HAP-1 (cell line): ENCODE measurements at regions not wholly inside any gene's neighbourhood (a gene's known extent, or its start where the extent isn't known, plus 50 kb on each side); places are given as distances from the start of the nearest gene placed in this dataset.
A peak's percentile ranks its signal among the peaks of the same experiment; 100 is the strongest.

Source experiments
- DNase-seq, 2 experiments: peaks; one replicate each; pipeline ENCODE4 v3.0.0-alpha.2; 2016 to 2020; ENCODE audit warnings: low spot score in 2 of 2
- H3K27me3 ChIP-seq: fragments of 250-450 bp; sonication (Bioruptor Pico); 2 replicates; pipeline ENCODE4 v1.5.1; 2020; ENCODE audit warnings: low read depth, mild to moderate bottlenecking, moderate library complexity
- H3K36me3 ChIP-seq: fragments of 250-450 bp; sonication (Bioruptor Pico); replicated peaks from 2 replicates; pipeline ENCODE4 v1.5.1; 2020; ENCODE audit warnings: mild to moderate bottlenecking
- H3K4me1 ChIP-seq: fragments of 250-450 bp; sonication (Bioruptor Pico); 2 replicates; pipeline ENCODE4 v1.5.1; 2020; ENCODE audit warnings: mild to moderate bottlenecking
- H3K4me3 ChIP-seq: fragments of 250-450 bp; sonication (Bioruptor Pico); 2 replicates; pipeline ENCODE4 v1.5.1; 2020; ENCODE audit warnings: mild to moderate bottlenecking, moderate library complexity
- H3K9me3 ChIP-seq: fragments of 250-450 bp; sonication (Bioruptor Pico); 2 replicates; pipeline ENCODE4 v1.5.1; 2020; ENCODE audit warnings: mild to moderate bottlenecking, moderate library complexity
- in situ Hi-C: fragments of 300-500 bp; cut with MboI; formaldehyde crosslinking; loops from 3 replicates; pipeline ENCODE4 v1.14.3; 2020; ENCODE audit warnings: low sequenced_read_pairs, inconsistent platforms, mixed read lengths

DNA sequence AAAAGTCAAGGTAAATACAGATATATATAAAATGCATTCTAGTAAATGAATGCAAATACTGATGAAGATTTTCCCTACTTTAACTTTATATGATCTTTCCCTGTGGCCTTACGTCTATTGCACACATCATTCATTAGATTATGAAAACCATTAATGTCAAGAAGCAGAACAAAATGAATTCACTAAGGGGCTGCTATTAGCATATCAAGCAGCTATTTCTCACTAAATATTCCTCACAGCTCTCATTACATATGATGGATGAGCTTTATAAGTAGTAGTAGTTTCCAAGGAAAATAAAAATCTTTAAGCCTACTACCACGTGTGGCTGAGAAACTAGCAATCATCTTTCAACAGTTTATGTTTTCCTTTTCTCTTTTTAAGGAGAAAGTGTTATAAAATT lies 702.8 kb upstream of the SLC39A10 start:
- H3K9me3 ChIP-seq = no peaks in the 10 kb centered on the region
- DNase-seq = no peak
- H3K4me1 ChIP-seq = no peaks in the 10 kb centered on the region
- H3K4me3 ChIP-seq = no peak overlapping the region
- H3K27me3 ChIP-seq = no peaks in the 10 kb centered on the region
- H3K36me3 ChIP-seq = no peaks in the 10 kb centered on the region
- in situ Hi-C loops = no loop called here

DNA sequence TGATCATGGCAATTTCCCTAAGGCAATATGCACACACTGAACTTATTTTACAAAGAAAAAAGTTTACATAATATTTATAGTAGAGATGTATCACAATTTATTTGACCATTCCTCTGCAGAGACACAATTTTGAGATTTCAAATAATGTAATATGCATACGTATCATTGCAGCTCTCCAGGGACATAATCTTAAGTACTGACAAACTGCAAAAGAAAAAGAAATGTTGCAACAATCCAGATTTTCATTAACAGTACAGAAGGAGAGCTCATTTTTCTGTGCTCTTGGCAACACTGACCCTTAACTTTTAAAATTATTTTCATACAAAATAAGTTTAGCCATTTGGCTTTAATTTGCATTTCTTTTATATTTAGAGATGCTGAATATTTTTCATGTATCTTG lies 710.2 kb upstream of the SLC39A10 start:
- Histone ChIP-seq H3K36me3 (no peaks in the 10 kb centered on the region), H3K9me3 (no peaks in the 10 kb centered on the region), H3K4me1 (no peaks in the 10 kb centered on the region), H3K4me3 (no peak overlapping the region), H3K27me3 (no peaks in the 10 kb centered on the region)
- DNase-seq = no peak
- in situ Hi-C loops = no loop called here

DNA sequence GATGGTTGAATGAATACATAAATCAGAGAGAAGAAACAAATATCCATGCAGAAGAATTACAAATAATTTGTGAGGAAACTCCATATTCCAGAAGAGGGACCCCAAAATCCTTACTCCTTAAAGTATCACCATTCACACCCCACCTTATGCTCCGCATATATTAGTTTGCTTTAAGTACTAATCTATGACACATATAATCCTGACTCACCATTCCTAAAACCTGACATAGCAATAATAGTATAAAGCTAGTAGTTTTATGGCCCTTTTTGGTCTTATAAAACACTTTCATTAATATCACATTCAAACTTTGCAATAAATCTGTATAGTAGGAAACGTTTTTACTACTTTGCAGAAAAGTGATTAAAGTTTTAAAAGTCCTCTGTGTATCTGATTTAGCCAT lies 719.0 kb upstream of the SLC39A10 start:
- no peak for DNase-seq
- Histone ChIP-seq H3K36me3 (no peaks in the 10 kb centered on the region), H3K27me3 (no peaks in the 10 kb centered on the region), H3K9me3 (no peaks in the 10 kb centered on the region), H3K4me1 (no peaks in the 10 kb centered on the region), H3K4me3 (no peak overlapping the region)
- in situ Hi-C loops = no loop called here

DNA sequence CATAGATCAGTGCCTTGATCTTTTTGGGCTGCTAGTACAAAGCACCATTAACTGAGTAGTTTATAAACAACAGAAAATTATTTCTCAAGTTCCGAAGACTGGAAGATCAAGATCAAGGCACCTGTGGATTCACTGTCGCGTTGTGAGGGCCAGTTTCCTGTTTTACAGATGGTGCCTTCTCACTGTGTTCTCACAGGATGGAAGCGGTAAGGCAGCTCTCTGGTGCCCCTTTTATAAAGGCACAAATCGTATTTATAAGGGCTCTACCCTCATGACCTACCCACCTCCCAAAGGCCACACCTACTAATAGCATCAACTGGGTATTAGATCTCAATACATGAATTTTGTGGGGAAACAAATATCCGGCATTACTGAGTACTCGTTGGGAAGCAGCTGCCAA lies 729.5 kb upstream of the SLC39A10 start:
- Histone ChIP-seq H3K4me1 (no peaks in the 10 kb centered on the region), H3K27me3 (no peaks in the 10 kb centered on the region), H3K4me3 (no peak overlapping the region), H3K36me3 (no peaks in the 10 kb centered on the region), H3K9me3 (no peaks in the 10 kb centered on the region)
- in situ Hi-C loops = no loop called here
- no peak for DNase-seq

DNA sequence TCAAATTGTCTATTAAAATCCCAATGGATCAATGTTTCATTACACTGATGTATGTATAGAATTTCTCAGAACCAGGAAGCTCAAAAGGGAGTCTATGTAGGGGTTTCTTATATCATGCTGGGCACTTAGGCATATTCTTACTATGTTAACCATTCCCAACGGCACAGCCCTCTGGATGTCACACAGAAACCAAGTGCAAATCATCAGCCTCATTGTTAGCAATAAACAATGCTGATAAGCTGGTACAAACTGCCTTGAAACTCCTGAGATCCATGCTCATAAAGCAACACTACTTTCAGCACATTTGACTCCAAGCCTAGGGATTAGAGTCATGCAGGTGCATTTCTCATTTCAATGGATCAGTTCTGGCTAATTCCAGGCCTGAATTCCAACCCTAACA lies 730.2 kb upstream of the SLC39A10 start:
- Histone ChIP-seq H3K36me3 (no peaks in the 10 kb centered on the region), H3K4me3 (no peak overlapping the region), H3K27me3 (no peaks in the 10 kb centered on the region), H3K9me3 (no peaks in the 10 kb centered on the region), H3K4me1 (no peaks in the 10 kb centered on the region)
- DNase-seq = no peak
- in situ Hi-C loops = no loop called here

DNA sequence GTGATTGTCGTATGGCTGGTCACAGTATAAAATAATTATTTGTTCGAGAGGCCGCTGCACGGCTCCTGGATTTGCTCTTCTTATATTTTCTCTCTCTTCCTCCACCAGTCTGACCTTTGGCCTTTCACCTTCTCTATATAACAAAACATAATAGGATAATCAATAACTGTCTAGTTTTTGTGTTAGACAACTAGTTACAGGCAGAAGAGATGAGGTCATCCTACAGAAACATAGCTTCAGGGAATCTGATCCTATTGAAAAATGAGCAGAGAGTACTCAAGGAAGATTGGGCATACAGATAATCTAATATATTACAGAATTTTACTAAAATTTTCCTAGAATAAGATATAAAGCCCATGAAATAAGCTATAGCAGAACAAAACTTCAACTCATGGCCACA lies 731.3 kb upstream of the SLC39A10 start:
- Histone ChIP-seq H3K27me3 (no peaks in the 10 kb centered on the region), H3K9me3 (no peaks in the 10 kb centered on the region), H3K36me3 (no peaks in the 10 kb centered on the region), H3K4me1 (no peaks in the 10 kb centered on the region), H3K4me3 (no peak overlapping the region)
- in situ Hi-C loops = no loop called here
- no peak for DNase-seq

DNA sequence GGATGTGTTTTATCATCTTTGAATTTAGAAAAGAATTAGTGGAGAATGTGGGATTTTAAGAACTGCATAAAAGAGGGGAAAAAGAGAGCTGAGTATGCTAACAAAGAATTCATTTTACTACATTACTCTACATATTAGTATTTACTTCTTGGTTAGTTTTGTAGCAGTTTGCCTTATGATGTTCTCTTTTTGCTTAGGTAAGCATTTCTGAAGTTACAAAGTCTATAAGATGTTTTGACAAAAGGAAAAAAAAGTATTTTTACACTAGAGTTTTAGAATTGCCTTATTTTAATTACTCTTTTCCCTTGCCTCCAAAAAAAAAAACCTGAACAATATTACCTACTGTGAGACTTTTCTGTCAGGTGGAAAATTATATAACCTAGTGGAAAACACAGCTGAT lies 739.5 kb upstream of the SLC39A10 start:
- Histone ChIP-seq H3K27me3 (no peaks in the 10 kb centered on the region), H3K9me3 (no peaks in the 10 kb centered on the region), H3K4me3 (no peak overlapping the region), H3K4me1 (no peaks in the 10 kb centered on the region), H3K36me3 (no peaks in the 10 kb centered on the region)
- DNase-seq = no peak
- in situ Hi-C loops = no loop called here

DNA sequence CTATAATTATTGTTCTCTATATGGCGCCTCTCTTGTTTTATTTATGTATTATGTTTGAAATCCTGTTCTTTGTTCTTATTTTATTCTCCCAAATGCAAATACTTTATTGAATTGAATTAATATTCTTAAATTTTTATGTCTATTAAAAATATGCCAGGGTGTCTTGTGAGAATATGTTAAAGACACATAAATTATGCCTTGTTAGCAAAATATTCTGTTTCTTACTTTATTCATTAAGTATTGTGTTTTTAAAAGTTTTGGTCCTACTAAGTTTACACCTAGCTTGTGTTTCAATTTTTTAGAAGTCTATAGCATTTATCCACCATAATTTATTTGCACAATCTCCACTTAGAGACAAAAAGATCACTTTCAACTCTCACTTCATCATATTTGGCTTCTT lies 741.5 kb upstream of the SLC39A10 start:
- no peak for DNase-seq
- Histone ChIP-seq H3K4me1 (no peaks in the 10 kb centered on the region), H3K9me3 (no peaks in the 10 kb centered on the region), H3K36me3 (no peaks in the 10 kb centered on the region), H3K27me3 (no peaks in the 10 kb centered on the region), H3K4me3 (no peak overlapping the region)
- in situ Hi-C loops = no loop called here

DNA sequence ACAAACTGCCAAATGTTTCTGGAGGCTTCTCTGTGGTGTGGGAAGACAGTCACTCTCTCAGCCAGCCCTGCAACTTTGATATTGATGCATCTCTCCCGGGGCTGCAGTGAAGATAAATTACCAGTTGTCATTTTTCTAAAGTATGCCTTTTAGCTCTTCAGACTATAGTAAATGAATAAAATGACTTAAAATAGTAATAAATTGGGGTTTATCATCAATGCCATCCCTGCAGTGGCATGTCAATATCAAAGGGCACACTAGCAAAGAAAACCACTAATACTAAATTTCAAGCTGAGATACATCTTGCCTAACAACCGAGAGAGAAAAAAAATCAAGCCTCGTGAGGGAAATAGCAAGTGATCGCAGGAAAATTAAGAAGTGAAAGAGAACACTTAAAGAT lies 749.5 kb upstream of the SLC39A10 start:
- no peak for DNase-seq
- H3K4me3 ChIP-seq = no peak overlapping the region
- no peaks in the 10 kb centered on the region for H3K27me3 ChIP-seq
- in situ Hi-C loops = no loop called here
- H3K36me3 ChIP-seq = no peaks in the 10 kb centered on the region
- H3K4me1 ChIP-seq = no peaks in the 10 kb centered on the region
- no peaks in the 10 kb centered on the region for H3K9me3 ChIP-seq

DNA sequence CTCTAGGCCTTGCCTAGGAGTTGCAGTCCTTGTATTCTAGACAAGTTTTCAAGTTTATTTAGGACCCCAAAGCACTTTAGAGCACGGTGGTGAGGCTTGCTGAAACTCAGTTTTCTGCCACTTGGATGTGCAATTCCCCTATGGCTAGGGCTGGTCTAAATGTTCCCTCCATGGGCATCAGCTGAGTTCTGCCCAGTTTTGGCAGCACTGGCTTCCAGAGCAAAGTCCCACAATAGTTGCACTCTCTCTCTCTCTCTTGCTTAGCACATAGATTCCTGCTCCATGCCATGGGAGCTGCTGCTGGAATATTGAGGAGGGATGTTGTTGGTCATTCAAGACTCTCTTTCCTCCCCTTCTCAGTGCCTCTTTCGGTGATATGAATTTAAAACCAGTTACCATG lies 760.2 kb upstream of the SLC39A10 start:
- H3K36me3 ChIP-seq = no peaks in the 10 kb centered on the region
- no peaks in the 10 kb centered on the region for H3K9me3 ChIP-seq
- in situ Hi-C loops = no loop called here
- no peak for DNase-seq
- no peaks in the 10 kb centered on the region for H3K4me1 ChIP-seq
- H3K27me3 ChIP-seq = no peaks in the 10 kb centered on the region
- no peak overlapping the region for H3K4me3 ChIP-seq

DNA sequence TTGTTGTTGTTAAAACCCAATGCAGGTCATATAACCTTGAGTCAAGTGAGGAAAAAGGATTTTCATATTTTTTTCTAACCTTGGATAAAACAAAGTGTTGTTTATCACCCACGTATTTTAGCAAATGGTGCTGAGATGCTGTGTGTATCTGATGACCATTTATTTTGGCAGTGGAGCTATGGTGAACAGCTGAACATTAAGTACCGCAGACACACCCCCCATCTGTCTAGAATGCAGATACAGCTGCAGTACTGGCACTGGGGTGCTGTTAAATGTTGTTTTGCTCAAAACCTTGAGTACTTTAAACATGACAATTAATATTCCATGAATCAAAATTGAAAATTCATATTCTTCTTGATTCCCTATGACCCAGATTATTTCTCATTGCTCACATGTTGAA lies 773.3 kb upstream of the SLC39A10 start:
- no peak overlapping the region for H3K4me3 ChIP-seq
- no peaks in the 10 kb centered on the region for H3K27me3 ChIP-seq
- H3K9me3 ChIP-seq = no peaks in the 10 kb centered on the region
- in situ Hi-C loops = no loop called here
- H3K4me1 ChIP-seq = no peaks in the 10 kb centered on the region
- DNase-seq = no peak
- no peaks in the 10 kb centered on the region for H3K36me3 ChIP-seq

DNA sequence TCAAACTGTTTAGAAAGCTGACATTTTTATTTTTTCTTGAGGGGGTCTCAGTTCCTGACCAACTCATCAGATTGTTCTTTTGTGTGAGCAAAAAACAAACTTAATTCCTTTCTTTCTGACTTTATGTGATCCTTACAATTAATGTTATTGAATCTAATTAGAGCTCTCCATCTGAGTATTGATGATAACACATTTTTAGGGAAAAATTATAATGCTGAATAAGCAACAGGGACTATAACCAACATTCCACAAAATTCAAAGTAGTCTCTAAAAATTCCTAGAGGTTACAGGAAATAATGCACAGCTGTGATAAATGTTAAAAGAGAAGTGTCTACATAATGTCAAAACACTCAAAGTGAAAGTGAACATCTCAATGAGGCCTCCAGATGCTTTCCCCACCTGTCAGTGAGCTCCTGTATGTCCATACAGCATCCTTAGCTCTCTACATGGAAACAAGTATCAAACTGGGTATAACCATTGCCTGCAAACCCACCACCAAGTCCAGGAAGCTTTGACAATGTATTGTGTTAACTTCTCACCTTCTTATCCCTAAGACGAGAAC lies 786.0 kb upstream of the SLC39A10 start:
- DNase-seq = no peak
- in situ Hi-C loops = no loop called here
- no peaks in the 10 kb centered on the region for H3K9me3 ChIP-seq
- no peaks in the 10 kb centered on the region for H3K36me3 ChIP-seq
- no peak overlapping the region for H3K4me3 ChIP-seq
- H3K4me1 ChIP-seq = 0 out of 2 replicates have a peak, but pooled peaks cover 8% of the 10 kb centered on the region
- H3K27me3 ChIP-seq = no peaks in the 10 kb centered on the region

DNA sequence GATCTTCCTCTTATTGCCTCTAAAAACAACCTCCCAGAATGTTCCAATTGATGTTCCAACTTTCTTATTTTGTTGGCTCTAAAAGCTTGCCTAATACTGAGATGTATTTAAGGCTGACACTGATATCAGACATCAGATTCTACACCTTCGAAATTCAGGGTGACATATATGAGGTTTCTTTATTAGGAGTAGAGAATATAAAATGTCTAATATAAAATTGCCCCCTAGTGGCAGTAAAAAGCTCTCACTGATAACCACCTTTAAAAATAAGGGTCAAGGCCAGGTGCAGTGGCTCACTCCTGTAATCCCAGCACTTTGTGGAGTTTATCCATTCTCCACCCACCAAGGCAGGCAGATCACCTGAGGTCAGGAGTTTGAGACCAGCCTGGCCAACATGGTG lies 789.7 kb upstream of the SLC39A10 start:
- H3K4me3 ChIP-seq = no peak overlapping the region
- no peaks in the 10 kb centered on the region for H3K36me3 ChIP-seq
- in situ Hi-C loops = no loop called here
- H3K9me3 ChIP-seq = no peaks in the 10 kb centered on the region
- H3K4me1 ChIP-seq = 0 out of 2 replicates have a peak, but pooled peaks cover 8% of the 10 kb centered on the region
- peak in 1 of 2 experiments; percentile 37 for DNase-seq
- no peaks in the 10 kb centered on the region for H3K27me3 ChIP-seq

DNA sequence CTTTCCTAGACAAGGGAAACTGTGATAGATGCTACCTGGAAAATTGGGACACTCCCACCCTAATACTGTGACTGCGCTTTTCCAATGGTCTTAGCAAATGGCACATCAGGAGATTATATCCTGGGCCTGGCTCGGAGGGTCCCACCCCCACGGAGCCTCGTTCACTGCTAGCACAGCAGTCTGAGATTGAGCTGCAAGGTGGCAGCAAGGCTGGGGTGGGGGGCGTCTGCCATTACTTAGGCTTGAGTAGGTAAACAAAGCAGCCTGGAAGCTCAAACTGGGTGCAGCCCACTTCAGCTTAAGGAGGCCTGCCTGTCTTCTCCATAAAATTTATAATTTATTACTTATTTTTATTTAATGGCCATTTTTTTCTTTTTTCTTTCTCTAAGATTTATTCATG lies 802.1 kb upstream of the SLC39A10 start:
- Histone ChIP-seq H3K36me3 (no peaks in the 10 kb centered on the region), H3K9me3 (no peaks in the 10 kb centered on the region), H3K27me3 (no peaks in the 10 kb centered on the region), H3K4me1 (no peaks in the 10 kb centered on the region), H3K4me3 (no peak overlapping the region)
- in situ Hi-C loops = no loop called here
- no peak for DNase-seq

DNA sequence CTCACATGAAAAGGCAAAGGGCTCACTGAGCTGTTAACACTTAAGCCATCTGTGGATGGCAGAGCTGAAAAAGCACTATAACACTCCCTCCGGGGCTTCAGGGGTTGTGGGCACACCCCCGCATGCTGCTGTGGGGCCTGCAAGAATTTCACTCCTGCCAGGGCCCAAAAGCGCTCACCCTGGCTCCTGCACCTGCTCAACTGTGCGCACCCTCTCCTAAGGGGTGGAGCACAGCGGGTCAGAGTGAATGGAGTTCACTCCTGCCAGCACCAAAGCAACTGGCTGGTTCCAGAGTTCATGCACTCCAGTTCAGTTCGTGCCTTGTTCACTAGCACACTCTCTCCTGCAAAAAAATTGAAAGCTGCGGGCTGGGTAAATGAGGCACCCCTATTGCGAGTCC lies 814.2 kb upstream of the SLC39A10 start:
- no peak overlapping the region for H3K4me3 ChIP-seq
- H3K27me3 ChIP-seq = no peaks in the 10 kb centered on the region
- H3K36me3 ChIP-seq = no peaks in the 10 kb centered on the region
- no peaks in the 10 kb centered on the region for H3K9me3 ChIP-seq
- no peaks in the 10 kb centered on the region for H3K4me1 ChIP-seq
- no peak for DNase-seq
- in situ Hi-C loops = no loop called here
